K562 (cell line): ENCODE measurements at regions not wholly inside any gene's neighbourhood (a gene's known extent, or its start where the extent isn't known, plus 50 kb on each side); places are given as distances from the start of the nearest gene placed in this dataset.

Experiments used
- ATAC-seq: fragments of 200-7000 bp; cut with Tn5 transposase; 3 replicates; pipeline ENCODE4 v1.9.1; 2020; ENCODE audit warnings: moderate library complexity
- BruUV-seq: library from RNA; stranded (reverse); fragments of 400-500 nt; replicated peaks from 2 replicates; lab custom pipeline; 2021; lab: Mats Ljungman, UMichigan
- CTCF ChIA-PET: fragments of 300-600 bp; formaldehyde crosslinking; extraction: SDS; loops from one replicate; lab custom pipeline; 2021; ENCODE audit warnings: low intra/inter-chr PET ratio; lab: Yijun Ruan, JAX
- POLR2A ChIA-PET: fragments of 300-600, 350-650 bp; sonication (Branson Sonifier 250); formaldehyde crosslinking; extraction: SDS; loops from one replicate; lab custom pipeline; 2021; ENCODE audit warnings: antibody characterized with exemption, inconsistent platforms; lab: Yijun Ruan, JAX
- DNase-seq, 4 experiments: peaks; one replicate each; pipeline versions ENCODE4 v3.0.0 to v3.0.0-alpha.2; 2011 to 2018; ENCODE audit warnings: low spot score in 3 of 4, mixed read lengths in 3 of 4; ENCODE audit errors: extremely low read depth in 1 of 4
- FAIRE-seq: peaks from 2 replicates; lab custom pipeline; 2011; peaks lifted over from hg19 to GRCh38; lab: Jason Lieb, UNC
- H2AFZ ChIP-seq: 2 replicates; pipeline ENCODE4 v1.6.0; 2011; ENCODE audit warnings: low read depth, low read length, control low read depth, inconsistent platforms
- H3K27ac ChIP-seq: fragments of 200-600 bp; 3 replicates; pipeline ENCODE4 v1.8.0; 2011; ENCODE audit warnings: low read depth, mild to moderate bottlenecking, control low read depth, inconsistent platforms, low read length, moderate library complexity, mixed read lengths; ENCODE audit errors: extremely low read depth
- H3K27me3 ChIP-seq, 2 experiments: fragments of 300-600 bp in 1 of 2; 2 replicates in 1 of 2; 3 replicates in 1 of 2; pipeline versions ENCODE4 v1.6.0 to v1.8.0; 2011; ENCODE audit warnings: inconsistent platforms in 2 of 2, low read length in 2 of 2, mild to moderate bottlenecking in 1 of 2, mixed read lengths in 1 of 2, moderate library complexity in 1 of 2; ENCODE audit not compliant: control insufficient read depth in 2 of 2, insufficient read depth in 2 of 2
- H3K36me3 ChIP-seq: fragments of 300-600 bp; 3 replicates; pipeline ENCODE4 v1.8.0; 2011; ENCODE audit warnings: mild to moderate bottlenecking, low read length, inconsistent platforms; ENCODE audit not compliant: control insufficient read depth, insufficient read depth
- H3K4me1 ChIP-seq, 2 experiments: fragments of 200-600 bp in 1 of 2; replicated peaks in 1 of 2; 2 replicates in 1 of 2; 3 replicates in 1 of 2; pipeline versions ENCODE4 v1.5.1 to v1.8.0; 2011; ENCODE audit warnings: inconsistent platforms in 2 of 2, low read length in 2 of 2, mild to moderate bottlenecking in 1 of 2, mixed read lengths in 1 of 2, moderate library complexity in 1 of 2; ENCODE audit not compliant: control insufficient read depth in 2 of 2, insufficient read depth in 2 of 2
- H3K4me2 ChIP-seq: 2 replicates; pipeline ENCODE4 v1.6.1; 2011; ENCODE audit warnings: low read length, control low read depth, inconsistent platforms, mixed read lengths; ENCODE audit not compliant: insufficient read depth
- H3K4me3 ChIP-seq: fragments of 200-600 bp; sonication (generic), shearing (Covaris generic); 2 replicates; pipeline ENCODE4 v1.5.1; 2016; ENCODE audit warnings: control low read depth, inconsistent platforms
- H3K79me2 ChIP-seq: fragments of 200-600 bp; 3 replicates; pipeline ENCODE4 v1.8.0; 2011; ENCODE audit warnings: low read length, inconsistent platforms; ENCODE audit not compliant: control insufficient read depth, insufficient read depth
- H3K9ac ChIP-seq, 2 experiments: 2 replicates each; pipeline versions ENCODE4 v1.6.0 to v1.6.1; 2011; ENCODE audit warnings: low read depth in 2 of 2, low read length in 2 of 2, control low read depth in 1 of 2, inconsistent platforms in 1 of 2, mild to moderate bottlenecking in 1 of 2, mixed read lengths in 1 of 2; ENCODE audit not compliant: insufficient read depth in 1 of 2
- H3K9me1 ChIP-seq: one replicate; pipeline ENCODE4 v1.6.0; 2011; ENCODE audit warnings: inconsistent platforms, mild to moderate bottlenecking, low read length, moderate library complexity; ENCODE audit not compliant: control insufficient read depth, insufficient read depth
- H3K9me3 ChIP-seq: replicated peaks from 2 replicates; pipeline ENCODE4 v1.5.1; 2011; ENCODE audit warnings: low read depth, low read length, inconsistent platforms; ENCODE audit not compliant: control insufficient read depth, insufficient read depth
- H4K20me1 ChIP-seq: replicated peaks from 2 replicates; pipeline ENCODE4 v1.6.1; 2011; ENCODE audit warnings: low read length, inconsistent platforms, mixed read lengths; ENCODE audit not compliant: control insufficient read depth, insufficient read depth
- ARID1B ChIP-seq: fragments of 450-650 bp; IDR thresholded peaks from 2 replicates; pipeline ENCODE4 v1.6.1; 2016; ENCODE audit warnings: antibody characterized with exemption, mild to moderate bottlenecking, inconsistent platforms
- ARID3B ChIP-seq: fragments of 250-450 bp; sonication (Bioruptor Pico); IDR thresholded peaks from 2 replicates; pipeline ENCODE4 v1.4.0; 2020; ENCODE audit warnings: borderline replicate concordance
- BRF1 ChIP-seq: IDR thresholded peaks from 3 replicates; pipeline ENCODE4 v1.6.1; 2011; ENCODE audit warnings: borderline replicate concordance, mild to moderate bottlenecking; ENCODE audit not compliant: insufficient read length; ENCODE audit errors: extremely low read depth
- CBFA2T3 ChIP-seq: fragments of 450-650 bp; IDR thresholded peaks from 2 replicates; pipeline ENCODE4 v1.6.1; 2017
- FOSL1 ChIP-seq: fragments of 200-800 bp; sonication (Bioruptor generic); conservative IDR thresholded peaks from 2 replicates; pipeline ENCODE4 v1.6.1; 2016; ENCODE audit warnings: missing genetic modification characterization, missing compliant biosample characterization
- GTF2F1 ChIP-seq: IDR thresholded peaks from 2 replicates; pipeline ENCODE4 v1.6.1; 2011; ENCODE audit warnings: low read depth, low read length, improper control_type of control experiment
- HNRNPH1 ChIP-seq: fragments of 200-400 bp; formaldehyde crosslinking; optimal IDR thresholded peaks from 2 replicates; pipeline ENCODE3; 2017; ENCODE audit warnings: low read depth, mild to moderate bottlenecking, low read length, moderate library complexity
- KLF16 ChIP-seq: IDR thresholded peaks from 2 replicates; pipeline ENCODE4 v1.6.1; 2016; ENCODE audit warnings: antibody characterized with exemption
- MEIS2 ChIP-seq: fragments of 450-650 bp; IDR thresholded peaks from 2 replicates; pipeline ENCODE4 v1.6.1; 2014; ENCODE audit warnings: mild to moderate bottlenecking; ENCODE audit not compliant: partially characterized antibody
- NFIC ChIP-seq: fragments of 450-650 bp; IDR thresholded peaks from 2 replicates; pipeline ENCODE4 v1.6.1; 2017; ENCODE audit warnings: mild to moderate bottlenecking, inconsistent platforms
- PBX2 ChIP-seq, 2 experiments: IDR thresholded peaks in 1 of 2; conservative IDR thresholded peaks in 1 of 2; 2 replicates each; pipeline ENCODE4 v1.6.1; 2016; ENCODE audit warnings: low read depth in 2 of 2, mild to moderate bottlenecking in 1 of 2, missing compliant biosample characterization in 1 of 2, missing genetic modification characterization in 1 of 2, moderate library complexity in 1 of 2
- STAT5A ChIP-seq: IDR thresholded peaks from 2 replicates; pipeline ENCODE4 v1.6.1; 2012; ENCODE audit warnings: low read length, inconsistent platforms, borderline replicate concordance
- TAL1 ChIP-seq: fragments of 450-650 bp; IDR thresholded peaks from 2 replicates; pipeline ENCODE4 v1.6.1; 2016; ENCODE audit warnings: mild to moderate bottlenecking
- TCF3 ChIP-seq: sonication (generic); formaldehyde crosslinking; IDR thresholded peaks from 2 replicates; pipeline ENCODE4 v1.4.0; 2020; ENCODE audit warnings: mild to moderate bottlenecking, missing genetic modification reagents
- VEZF1 ChIP-seq: fragments of 200-800 bp; sonication (Bioruptor generic); IDR thresholded peaks from 2 replicates; pipeline ENCODE4 v1.6.1; 2017; ENCODE audit warnings: missing genetic modification characterization, missing compliant biosample characterization
- ZNF263 ChIP-seq: sonication (generic); formaldehyde crosslinking; IDR thresholded peaks from 2 replicates; pipeline ENCODE4 v1.8.0; 2022; ENCODE audit warnings: mild to moderate bottlenecking, missing genetic modification reagents, borderline replicate concordance
- WGBS: fragments of 100-300 bp; shearing (Covaris generic); methylation state at CpG from one replicate; pipeline ENCODE4 v1.1.6; 2016; ENCODE audit warnings: low coverage, mixed read lengths; ENCODE audit not compliant: insufficient coverage; ENCODE audit errors: missing lambda C conversion rate; 5-methylcytosine and 5-hydroxymethylcytosine counted together
- in situ Hi-C: fragments of 300-500 bp; cut with MboI; formaldehyde crosslinking; loops from 4 replicates; pipeline ENCODE4 v1.15.0; 2018; ENCODE audit warnings: inconsistent platforms, mixed read lengths
- intact Hi-C: fragments of 100-400 bp; cut with micrococcal nuclease; formaldehyde crosslinking; loops from 2 replicates; pipeline ENCODE4 v1.14.2; 2022

GRCh38 chr7:47188653-47189315, 393.1 kb downstream of the TNS3 start:
- H3K9me1 ChIP-seq, result no peaks in the 10 kb centered on the region
- ATAC-seq (peak; percentile 82), FAIRE-seq (peak; percentile 80), DNase-seq (peak; percentile 30 to 65 (median 40))
- 0 out of 5 replicates have a peak, but pooled peaks cover 0 to 4% of the 10 kb centered on the region in 2 experiments for H3K27me3 ChIP-seq
- no TSS peak for BruUV-seq
- H3K9ac ChIP-seq, result no peak overlapping the region
- no peaks in the 10 kb centered on the region for H3K36me3 ChIP-seq
- H4K20me1 ChIP-seq, result no peaks in the 10 kb centered on the region
- H3K4me1 ChIP-seq, result peaks cover 16 to 28% of the 10 kb centered on the region in 2 experiments
- H3K4me2 ChIP-seq, result no peak overlapping the region
- WGBS, result 28% methylated on average over 2 of the region's 2 CpGs
- no peak overlapping the region for H3K4me3 ChIP-seq
- H3K9me3 ChIP-seq, result no peaks in the 10 kb centered on the region
- in situ Hi-C loops, result no loop called here
- 0 out of 2 replicates have a peak overlapping the region, but pooled peaks have one; percentile 9 for H2AFZ ChIP-seq
- no peak overlapping the region for H3K27ac ChIP-seq
- CTCF ChIA-PET, result no interaction called here
- no peaks in the 10 kb centered on the region for H3K79me2 ChIP-seq
- POLR2A ChIA-PET, result no interaction called here
- intact Hi-C loops, result no loop called here
- TF ChIP-seq PBX2 (CRISPR knock-in tag; IDR thresholded peaks at IDR 0.05; ENCODE audit: low read depth), result peak; percentile 39; the same call in 1 of the 2 replicates
- TF ChIP-seq PBX2 (tag; conservative IDR thresholded peaks at IDR 0.05; ENCODE audit: low read depth), result peak; percentile 75
- TF ChIP-seq TAL1, result peak; percentile 36; the same call in 1 of the 2 replicates
- 0 out of 2 replicates have a peak, but pooled peaks have one; percentile 20 for TF ChIP-seq FOSL1
- TF ChIP-seq ZNF263 (CRISPR knock-in tag), result peak; percentile 88
- TF ChIP-seq TCF3 (CRISPR knock-in tag), result peak; percentile 69
- TF ChIP-seq STAT5A, result peak; percentile 17; the same call in 1 of the 2 replicates
- TF ChIP-seq CBFA2T3, result peak; percentile 53
- TF ChIP-seq ARID3B (CRISPR knock-in tag), result no peak
- TF ChIP-seq BRF1, result no peak
- TF ChIP-seq HNRNPH1, result no peak
- TF ChIP-seq NFIC, result peak; percentile 82
- peak; percentile 49 for TF ChIP-seq ARID1B
- peak; percentile 65 for TF ChIP-seq KLF16
- peak; percentile 75 for TF ChIP-seq MEIS2
- TF ChIP-seq GTF2F1, result no peak
- TF ChIP-seq VEZF1, result peak; percentile 71
